CD4-positive, alpha-beta T cell treated with Interleukin-17A for 4 hours (primary cell): ENCODE measurements at regions not wholly inside any gene's neighbourhood (a gene's known extent, or its start where the extent isn't known, plus 50 kb on each side); places are given as distances from the start of the nearest gene placed in this dataset.
"Not testable (repeated sequence)": the region's sequence is repeated elsewhere in the genome, so short reads cannot be mapped to it uniquely, and the experiment has no call there.

ENCODE experiments used
- DNase-seq: peaks from one replicate; pipeline ENCODE4 v3.0.0-alpha.2; 2020; ENCODE audit warnings: mixed read lengths

DNA sequence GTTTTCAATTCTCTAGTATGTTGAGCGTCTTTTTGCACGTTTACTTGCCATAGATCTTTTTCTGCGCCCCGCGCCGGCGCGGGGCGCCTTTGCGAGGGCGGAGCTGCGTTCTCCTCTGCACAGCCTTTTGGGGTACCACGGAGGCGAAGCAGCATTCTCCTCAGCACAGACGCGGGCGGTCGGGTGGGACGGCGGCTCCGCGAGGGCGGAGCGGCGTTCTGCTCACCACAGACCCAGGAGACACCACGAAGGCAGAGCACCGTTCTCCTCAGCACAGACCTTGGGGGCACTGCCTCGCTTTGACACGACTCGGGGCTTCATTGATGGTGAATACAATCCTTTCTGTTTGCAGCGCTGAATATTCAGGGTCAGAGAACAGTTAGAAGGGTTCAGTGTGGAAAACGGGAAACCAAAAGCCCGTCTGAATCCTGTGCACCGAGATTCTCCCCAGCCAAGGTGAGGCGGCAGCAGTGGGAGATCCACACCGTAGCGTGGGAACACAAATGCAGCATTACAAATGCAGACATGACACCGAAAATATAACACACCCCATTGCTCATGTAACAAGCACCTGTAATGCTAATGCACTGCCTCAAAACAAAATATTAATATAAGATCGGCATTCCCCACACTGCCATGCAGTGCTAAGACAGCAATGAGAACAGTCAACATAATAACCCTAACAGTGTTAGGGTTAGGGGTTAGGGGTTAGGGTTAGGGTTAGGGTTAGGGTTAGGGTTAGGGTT, 190.7 kb upstream of the VIPR2 start:
- DNase-seq = not testable (repeated sequence)

GRCh38 chr7:159332854-159333479, 188.3 kb upstream of the VIPR2 start:
- not testable (repeated sequence) for DNase-seq

GRCh38 chr7:159331462-159331861, 186.8 kb upstream of the VIPR2 start:
- DNase-seq = no peak

GRCh38 chr7:159329818-159330378, 185.2 kb upstream of the VIPR2 start:
- DNase-seq = no peak

DNA sequence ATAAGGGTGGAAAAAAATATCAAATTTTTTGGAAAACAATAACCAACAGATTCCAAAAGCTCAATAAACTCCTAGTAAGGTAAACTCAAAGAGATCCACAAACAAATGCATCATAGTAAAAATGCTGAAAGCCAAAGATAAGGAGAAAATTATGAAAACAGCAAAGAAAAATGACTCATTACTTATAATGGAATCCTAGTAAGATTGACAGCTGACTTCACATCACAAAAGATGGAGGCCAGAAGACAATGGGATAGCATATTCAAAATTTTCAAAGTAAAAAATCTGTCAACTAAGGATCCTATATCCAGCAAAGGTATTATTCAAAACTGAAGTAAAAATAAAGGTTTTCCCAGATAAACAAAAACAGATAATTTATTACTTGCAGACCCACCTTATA, 183.4 kb upstream of the VIPR2 start:
- DNase-seq = no peak

GRCh38 chr7:159323359-159323758, 178.7 kb upstream of the VIPR2 start:
- DNase-seq = no peak

GRCh38 chr7:159321278-159321677, 176.6 kb upstream of the VIPR2 start:
- no peak for DNase-seq

DNA sequence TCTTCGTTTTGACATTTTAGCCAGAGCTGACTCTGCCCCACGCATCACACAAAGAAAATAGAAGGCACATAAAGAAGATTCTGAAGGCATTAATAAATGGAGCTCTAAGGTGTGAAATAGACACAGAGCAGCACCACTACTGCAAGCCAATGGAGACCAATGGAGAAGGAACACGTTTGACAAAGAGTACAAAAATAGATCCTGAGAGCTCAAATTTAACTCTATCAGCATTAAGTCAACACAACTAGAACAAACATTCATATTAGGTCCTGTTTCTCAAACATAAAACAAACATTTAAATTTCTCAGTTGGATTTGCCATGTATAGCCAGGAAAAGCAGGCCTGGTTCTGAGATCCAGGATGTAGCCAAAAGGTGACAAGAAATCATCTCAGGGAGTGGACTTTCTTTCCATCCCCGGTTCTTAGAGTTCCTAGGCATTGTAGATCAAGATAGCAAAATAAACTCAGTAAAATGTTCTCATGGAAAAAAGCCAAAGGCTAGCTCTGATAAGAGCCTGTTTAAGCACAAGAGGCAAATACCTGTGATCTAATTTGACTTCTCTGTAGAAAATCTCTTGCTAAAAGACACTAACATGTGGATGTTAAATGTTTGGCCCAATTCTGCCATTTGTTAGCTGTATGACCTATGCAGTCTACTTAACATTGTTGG, 174.2 kb upstream of the VIPR2 start:
- no peak for DNase-seq

DNA sequence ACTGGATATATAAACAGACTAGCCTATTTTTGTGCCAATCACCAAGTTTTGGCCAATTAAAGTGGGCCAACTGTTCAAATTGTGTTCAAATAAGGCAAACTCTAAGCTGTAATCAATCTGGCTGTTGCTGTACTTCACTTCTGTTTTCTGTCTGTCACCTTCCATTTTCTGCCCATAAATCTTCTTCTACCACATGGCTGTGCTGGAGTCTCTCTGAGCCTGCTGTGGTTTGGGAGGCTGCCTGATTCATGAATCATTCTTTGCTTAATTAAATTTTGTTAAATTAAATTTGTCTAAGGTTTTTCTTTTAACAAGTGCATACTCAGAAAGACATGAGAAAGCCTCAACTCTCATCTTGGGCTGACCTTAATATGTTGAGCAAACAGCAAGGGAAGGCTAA, 172.6 kb upstream of the VIPR2 start:
- no peak for DNase-seq

- no peak for DNase-seq
Observed at GRCh38 chr7:159311172-159311494, 166.5 kb upstream of the VIPR2 start.

- DNase-seq = no peak
Observed at GRCh38 chr7:159310457-159311171, 165.9 kb upstream of the VIPR2 start.

- DNase-seq = not testable (repeated sequence)
Observed at GRCh38 chr7:159309214-159309613, 164.5 kb upstream of the VIPR2 start.

GRCh38 chr7:159306012-159306411, 161.3 kb upstream of the VIPR2 start:
- DNase-seq = no peak

DNA sequence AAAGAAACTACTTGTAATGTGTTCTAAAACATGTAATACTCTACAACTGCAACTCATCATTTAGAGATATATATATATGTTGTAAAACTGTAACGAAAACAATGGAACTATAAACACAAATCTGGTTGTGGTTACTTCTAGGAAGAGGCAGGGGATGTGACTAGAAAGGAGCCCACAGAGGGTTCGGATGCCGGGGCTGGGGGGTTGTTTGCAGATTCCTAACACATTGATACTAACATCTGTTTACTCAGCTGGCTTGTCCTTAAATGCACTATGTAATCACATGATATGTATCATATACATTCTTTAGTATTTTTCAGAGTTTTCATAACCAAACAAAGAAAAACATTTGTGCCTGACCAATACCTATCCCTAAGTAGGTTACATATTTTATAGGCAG, 160.5 kb upstream of the VIPR2 start:
- DNase-seq = not testable (repeated sequence)

GRCh38 chr7:159303510-159303909, 158.8 kb upstream of the VIPR2 start:
- DNase-seq = not testable (repeated sequence)

DNA sequence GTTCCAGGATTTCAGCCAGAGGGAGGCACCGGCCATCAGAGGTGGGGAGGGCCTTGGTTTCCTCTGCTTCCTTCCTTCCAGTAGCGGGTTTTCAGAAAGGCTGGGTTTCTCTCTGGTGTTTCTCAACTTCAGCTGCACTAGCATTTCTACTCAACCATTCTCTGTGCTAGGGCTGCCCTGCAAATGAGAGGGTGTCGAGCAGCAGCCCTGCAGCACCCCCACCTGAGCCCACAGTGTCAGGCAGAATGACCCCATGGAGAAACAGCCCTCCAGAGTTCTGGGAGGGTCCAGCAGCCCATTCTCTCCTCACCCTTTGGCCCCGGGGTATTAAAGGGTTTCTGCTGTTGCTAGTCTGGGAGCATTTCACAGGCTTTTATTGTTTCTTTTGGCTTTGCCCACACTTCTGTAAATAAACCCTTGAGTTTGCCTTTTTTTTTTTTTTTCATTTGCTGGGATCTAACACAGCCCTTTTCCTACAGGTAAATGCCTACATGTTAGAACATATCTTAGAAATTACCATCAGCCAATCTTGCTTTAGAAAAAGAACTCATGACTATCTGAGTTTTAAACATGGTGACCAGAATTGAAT, 151.5 kb upstream of the VIPR2 start:
- DNase-seq = no peak

- not testable (repeated sequence) for DNase-seq
Observed at GRCh38 chr7:159286487-159286886, 141.8 kb upstream of the VIPR2 start.

GRCh38 chr7:159281573-159281972, 136.9 kb upstream of the VIPR2 start:
- no peak for DNase-seq

DNA sequence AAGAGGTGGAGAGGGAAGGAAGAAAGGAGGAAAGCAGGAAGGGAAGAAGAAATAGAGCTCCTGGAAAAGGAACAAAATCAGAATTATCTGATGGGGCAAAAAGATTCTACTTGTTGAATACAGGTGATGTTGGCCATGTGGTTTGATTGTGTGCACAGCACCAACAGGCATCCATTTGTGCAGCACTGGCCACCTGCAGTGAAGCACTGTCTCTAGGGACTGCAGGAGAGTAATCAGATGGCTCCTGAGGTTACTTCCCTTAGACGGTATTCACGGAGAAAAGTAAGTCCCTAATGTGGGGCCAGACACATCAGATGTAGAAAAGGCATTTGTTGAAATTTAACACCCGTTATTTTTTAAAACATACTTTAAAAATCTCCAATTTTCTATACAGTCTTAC, 135.3 kb upstream of the VIPR2 start:
- DNase-seq = no peak

DNA sequence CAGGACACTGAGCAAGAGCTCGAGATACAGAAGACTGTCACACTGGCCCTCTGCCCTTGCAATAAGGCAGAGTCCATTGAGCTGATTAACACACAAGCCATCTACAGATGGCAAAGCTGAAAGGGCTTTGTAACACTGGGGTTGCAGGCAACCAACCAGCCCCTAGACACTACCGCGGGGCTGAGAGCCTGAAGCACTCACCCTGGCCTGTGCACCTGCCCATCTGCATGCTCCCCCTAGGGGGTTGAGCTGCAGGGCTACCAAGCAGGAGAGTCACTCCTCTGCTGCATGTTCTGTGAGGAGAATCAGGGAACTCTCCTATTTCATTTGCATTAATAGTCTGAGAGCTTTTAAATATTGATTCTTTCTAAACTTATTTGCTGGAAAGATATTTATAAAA, 128.1 kb upstream of the VIPR2 start:
- no peak for DNase-seq

- no peak for DNase-seq
Observed at GRCh38 chr7:159271781-159272180, 127.1 kb upstream of the VIPR2 start.

DNA sequence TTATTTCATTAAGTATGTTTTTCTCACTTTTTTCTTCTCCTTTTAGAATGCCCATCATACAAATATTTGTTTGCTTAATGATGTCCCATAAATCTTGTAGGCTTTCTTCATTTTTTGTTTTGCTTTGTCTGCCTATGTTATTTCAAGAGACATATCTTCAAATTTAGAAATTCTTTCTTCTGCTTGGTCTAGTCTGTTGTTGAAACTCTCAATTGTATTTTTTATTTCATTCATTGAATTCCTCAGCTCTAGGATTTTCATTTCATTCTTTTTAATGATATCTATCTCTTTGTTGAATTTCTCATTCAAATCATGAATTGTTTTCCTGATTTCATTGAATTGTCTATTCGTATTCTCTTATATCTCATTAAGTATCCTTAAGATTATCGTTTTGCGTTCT, 125.1 kb upstream of the VIPR2 start:
- no peak for DNase-seq

GRCh38 chr7:159263430-159263829, 118.8 kb upstream of the VIPR2 start:
- DNase-seq = no peak
